T-helper 1 cell treated with Interleukin-12 subunit alpha and Interleukin-12 subunit beta and Interleukin-4 antibody, amounts not matched to agents 30 ng/mL and 1 ng/mL, for 36 hours (primary cell): ENCODE measurements at regions not wholly inside any gene's neighbourhood (a gene's known extent, or its start where the extent isn't known, plus 50 kb on each side); places are given as distances from the start of the nearest gene placed in this dataset.
"Not testable (repeated sequence)": the region's sequence is repeated elsewhere in the genome, so short reads cannot be mapped to it uniquely, and the experiment has no call there.

ENCODE experiments used
- intact Hi-C: fragments of 100-400 bp; cut with micrococcal nuclease; formaldehyde crosslinking; loops from one replicate; pipeline ENCODE4 v1.15.1; 2024

DNA sequence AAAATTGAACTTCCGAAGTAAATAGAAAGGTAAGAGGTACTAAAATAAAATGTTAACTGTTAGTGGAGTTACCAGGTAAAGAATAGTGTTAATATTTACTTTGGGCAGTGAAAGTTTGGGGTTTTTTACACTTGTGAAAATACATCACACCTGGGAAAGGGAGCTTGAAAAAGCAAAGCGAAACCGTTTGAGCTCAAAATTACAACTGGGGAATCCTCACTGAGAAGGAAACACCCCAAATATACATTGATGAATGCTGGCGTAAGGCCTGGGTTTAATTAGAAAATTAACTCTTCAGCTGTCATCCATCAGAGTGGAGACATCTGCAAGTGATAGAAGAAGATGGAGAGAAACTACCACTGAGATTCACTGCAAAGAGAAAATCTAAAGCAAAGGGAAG, 1153.0 kb downstream of the SLITRK5 start:
- intact Hi-C loops: no loop called here

DNA sequence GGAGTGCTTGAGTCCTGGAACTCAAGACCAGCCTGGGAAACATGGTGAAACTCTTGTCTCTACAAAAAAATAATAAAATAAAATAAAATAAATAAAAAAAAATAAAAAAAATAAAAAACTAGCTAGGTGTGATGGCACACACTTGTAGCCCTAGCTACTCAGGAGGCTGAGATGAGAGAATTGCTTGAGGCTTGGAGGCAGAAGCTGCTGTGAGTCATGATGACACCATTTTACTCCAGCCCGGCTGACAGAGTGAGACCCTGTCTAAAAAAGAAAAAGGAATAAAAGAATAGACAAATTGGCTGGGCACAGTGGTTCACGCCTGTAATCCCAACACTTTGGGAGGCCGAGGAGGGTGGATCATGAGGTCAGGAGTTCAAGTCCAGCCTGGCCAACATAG, 1168.9 kb downstream of the SLITRK5 start:
- intact Hi-C loops: no loop called here

DNA sequence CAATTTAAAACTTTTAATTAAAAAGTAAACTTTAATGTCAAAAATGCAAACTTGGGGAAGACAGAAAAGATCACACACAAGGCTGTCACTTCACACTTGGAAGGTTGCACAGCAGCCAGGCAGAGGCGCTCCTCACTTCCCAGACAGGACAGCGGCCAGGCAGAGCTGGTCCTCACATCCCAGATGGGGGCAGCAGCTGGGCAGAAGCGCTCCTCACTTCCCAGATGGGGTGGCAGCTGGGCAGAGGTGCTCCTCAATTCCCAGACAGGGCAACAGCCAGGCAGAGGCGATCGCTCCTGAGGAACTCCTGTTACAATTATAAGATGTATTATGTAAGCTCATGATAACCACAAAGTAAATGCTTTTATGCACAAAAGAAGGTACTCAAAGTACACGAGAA, 1181.1 kb downstream of the SLITRK5 start:
- intact Hi-C loops: not testable (repeated sequence)

DNA sequence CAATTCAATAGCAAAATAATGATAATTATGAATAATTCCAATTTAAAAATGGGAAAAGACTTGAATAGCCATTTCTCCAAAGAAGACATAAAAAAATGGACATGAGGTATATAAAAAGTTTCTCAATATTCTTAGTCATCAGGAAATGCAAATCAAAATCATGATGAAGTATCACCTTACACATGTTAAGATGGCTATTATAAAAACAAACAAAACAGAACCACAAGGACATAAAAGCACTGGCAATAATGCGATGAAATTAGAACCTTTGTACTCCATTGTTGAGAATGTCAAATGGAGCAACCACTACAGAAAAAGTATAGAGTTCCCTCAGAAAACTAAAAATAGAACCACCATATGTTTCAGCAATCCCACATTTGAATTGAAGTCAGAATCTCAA, 1186.1 kb downstream of the SLITRK5 start:
- intact Hi-C loops: no loop called here

DNA sequence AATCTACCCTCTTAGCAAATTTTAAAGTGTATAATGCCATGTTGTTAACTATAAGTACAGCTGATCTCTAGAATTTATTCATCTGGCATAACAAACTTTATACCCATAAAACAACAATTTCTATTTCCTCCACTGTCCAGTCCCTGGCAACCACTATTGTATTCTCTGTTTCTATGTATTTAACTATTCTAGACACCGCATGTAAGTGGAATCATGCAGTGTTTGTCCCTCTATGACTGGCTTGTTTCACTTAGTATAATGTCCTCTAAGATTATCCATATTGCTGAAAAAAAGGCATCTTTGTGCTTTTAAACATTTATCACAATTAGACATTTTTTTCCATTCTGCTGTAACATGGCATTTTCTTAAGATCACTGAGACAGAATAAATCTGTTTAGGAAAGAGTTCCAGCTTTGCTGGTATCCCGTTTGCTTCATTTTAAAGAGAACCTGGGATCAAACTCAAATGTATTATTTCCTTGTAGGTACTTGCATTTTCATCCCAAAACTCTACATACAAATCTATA, 1191.0 kb downstream of the SLITRK5 start:
- intact Hi-C loops: no loop called here

DNA sequence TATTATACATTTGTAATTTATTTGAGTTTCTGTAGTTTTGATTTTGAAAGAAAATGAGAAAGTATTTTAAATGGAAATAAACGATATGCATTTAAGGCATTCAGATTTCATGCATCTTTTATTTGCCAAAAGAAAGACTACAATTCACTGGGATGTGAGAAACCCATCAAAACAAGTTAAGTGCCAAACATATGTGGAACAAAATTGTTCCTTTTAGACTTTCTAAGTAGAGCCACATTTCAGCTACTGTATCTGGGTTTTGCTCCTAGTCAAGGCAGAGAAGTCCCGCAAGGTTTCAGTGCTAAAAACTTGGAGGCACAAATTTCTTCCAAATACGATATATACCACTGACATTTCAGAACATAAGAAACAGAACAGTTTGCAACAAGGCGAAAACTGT, 1191.9 kb downstream of the SLITRK5 start:
- intact Hi-C loops: no loop called here

DNA sequence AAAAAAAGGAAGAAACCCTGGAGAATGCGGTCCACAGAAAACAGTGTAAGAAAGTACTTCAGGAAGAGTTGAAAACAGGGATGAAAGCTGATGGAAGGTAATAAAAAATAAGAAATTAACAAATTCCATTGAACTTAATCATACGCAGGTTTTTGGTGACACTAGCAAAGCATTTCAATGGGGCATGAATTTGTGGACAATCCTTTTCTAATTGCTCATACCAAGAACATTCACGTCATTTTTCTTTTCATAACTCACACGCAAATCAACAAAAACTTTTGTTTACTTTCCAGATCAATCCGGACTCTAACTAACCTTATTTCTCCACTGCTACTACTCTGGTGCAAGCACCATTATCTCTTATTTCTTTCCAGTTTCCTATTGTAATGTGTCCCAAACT, 1195.0 kb downstream of the SLITRK5 start:
- intact Hi-C loops: no loop called here

DNA sequence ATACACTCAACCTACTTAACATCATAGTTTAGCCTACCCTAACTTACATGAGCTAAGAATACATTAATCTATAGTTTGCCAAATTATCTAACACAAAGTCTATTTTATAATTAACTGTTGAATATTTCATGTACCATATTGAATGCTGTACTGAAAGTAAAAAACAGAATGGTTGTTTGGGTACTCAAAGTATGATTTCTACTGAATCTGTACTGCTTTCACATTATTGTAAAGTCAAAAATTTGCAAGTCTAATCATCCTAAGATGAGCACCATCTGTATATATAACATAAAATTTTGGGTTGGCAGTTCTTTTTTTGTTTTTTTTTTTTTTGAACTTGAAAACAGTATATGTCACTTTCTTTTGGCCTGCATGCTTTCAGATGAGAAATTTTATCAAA, 1212.6 kb downstream of the SLITRK5 start:
- intact Hi-C loops: no loop called here

DNA sequence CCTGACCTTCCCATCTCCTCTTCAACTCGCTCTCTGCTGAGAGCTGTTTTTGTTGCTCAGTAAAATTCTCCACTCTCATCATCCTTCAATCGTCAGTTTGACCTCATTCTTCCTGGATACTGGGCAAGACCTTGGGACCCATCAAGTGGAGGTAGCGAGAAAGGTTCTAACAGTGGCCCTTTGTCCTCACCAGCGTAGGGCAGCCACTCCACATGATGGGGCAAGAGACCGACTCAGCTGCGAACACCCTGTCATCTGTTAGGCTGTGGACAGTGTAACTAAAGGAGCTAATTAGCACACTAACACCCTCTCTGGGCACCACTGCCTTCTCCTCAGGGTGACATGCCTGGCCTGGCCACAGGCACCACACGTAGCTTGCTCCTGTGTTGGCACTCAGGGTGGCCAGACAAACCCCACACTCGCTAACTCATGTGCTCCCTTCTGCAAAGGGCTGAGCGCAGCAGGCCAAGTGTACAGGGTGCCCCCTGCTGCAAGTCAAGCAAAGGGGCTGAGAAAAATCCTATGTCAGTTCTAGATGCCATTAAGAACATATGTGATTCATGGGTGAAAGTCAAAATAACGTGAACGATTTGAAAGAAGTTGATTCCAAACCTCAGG, 1216.0 kb downstream of the SLITRK5 start:
- intact Hi-C loops: no loop called here

DNA sequence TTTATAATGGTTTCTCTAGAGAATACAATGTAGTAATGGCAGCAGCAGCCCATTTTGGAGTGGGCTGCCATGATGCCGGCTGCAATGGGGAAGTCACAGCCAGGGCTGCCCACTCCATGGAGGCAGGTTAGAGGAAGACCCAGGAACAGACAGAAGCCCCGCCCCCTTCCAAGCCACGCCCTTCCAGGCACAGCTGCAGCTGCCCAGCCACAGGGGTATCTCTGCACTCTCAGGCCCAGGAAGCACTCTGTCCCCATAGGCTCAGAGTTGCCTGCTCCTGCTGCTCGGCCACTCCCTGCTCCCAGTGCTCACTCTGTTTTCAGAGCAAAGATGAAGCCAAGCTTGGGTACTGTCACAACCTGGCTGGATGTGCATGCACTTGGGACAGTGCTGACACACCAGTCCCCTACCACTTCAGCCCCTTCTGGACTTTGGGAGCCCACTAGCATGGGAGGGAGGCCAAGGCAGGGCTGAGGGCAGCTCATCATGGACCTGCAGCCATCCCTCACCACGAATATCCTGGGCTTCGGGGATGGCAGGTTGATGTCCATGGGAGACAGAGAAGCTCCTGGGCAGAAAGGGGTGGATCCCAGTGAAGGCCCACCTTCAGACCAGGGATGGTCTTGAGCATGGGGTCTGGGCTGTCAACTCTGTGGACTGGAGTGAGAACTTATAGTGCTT, 1224.2 kb downstream of the SLITRK5 start:
- intact Hi-C loops: no loop called here

DNA sequence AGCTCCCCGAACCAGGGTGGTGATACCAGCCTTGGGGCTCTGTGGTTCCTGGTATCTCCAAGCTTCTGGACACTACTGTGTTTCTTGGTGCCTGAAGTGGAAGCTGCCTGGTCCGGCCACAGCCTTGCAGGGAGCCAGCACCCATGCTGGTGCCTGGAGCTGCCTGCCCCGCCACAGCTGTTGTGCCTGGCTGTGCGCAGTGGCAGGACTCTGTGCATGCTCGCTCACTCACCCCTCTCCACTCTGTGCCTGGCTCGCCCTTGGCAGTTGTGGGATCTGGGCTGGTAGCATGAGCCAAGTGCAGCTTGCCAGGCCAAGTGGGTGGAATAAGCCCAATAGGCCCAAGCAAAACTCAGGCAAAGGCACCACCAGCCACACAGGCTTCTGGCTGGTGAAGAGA, 1225.3 kb downstream of the SLITRK5 start:
- intact Hi-C loops: no loop called here

DNA sequence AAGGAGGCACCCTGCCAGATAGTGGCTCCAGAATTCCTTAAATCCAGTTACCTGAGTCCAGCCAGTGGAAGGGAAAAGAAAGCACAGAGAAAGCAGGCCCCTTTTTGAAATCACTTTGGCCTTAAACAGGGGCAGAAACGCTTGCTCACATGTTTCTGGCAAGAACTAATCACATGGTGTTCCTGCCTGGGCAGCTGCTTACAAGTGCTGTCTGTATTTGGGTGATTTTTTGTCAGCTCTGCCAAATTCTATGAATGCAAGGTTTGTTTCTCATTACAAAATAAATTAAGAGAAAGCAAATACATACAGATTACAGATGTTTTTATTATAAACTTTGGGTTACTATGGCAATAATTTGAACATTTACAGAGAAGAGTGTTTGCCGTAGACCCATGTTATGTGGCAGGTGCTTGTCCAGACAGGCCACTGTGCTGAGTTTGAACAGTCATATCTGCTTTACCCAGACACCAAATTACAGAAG, 1237.8 kb downstream of the SLITRK5 start:
- intact Hi-C loops: no loop called here

DNA sequence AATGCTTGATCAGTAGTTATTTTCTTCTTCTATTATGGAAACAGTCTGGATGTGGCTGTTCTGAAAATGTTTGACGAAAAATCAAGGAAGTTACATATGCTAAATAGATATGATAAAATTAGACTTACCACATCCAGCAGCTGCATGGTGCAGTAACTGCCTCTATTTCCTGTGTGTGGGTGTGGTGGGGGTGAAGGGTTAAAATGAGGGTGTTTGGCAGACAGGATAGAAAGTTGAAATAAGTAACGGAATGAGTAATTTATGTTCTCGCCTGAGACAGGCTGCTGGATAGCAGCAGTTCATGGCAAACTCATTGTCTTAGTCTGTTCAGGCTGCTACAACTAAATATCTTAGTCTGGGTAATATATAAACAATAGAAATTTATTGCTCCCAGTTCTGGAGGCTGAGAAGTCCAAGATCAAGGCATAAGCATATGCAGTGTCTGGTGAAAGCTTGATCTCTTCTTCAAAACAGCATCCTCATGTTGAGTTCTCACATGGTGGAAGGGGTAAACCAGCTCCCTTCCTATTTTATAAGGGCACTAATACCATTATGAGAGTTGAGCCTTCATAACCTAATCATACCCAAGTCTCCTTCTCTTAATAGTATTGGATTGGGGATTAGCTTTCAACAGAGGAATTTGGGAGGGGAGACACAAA, 1248.9 kb downstream of the SLITRK5 start:
- intact Hi-C loops: loop anchor here (1.0 to 2.0 kb wide), 2 partner anchors 13 to 297 kb away; no protein-coding TSS in a partner anchor

DNA sequence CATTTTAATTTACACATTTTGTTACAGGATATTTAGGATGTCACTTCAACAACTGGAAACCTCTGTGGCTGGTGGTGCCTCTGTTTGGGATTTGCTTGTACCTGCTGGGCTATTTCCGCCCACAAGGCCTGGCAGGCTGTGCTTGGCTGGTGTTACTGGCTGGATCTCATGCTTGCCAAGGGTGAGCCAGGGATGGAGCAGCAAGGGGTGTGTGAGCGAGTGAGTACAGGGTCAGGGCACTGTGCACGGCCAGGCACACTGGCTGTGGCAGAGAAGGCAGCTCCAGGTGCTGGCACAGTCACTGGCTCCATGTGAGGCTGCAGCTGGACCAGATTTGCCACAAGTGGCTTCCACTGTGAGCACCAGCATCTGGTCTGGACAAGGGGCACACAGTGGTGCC, 1254.8 kb downstream of the SLITRK5 start:
- intact Hi-C loops: no loop called here

DNA sequence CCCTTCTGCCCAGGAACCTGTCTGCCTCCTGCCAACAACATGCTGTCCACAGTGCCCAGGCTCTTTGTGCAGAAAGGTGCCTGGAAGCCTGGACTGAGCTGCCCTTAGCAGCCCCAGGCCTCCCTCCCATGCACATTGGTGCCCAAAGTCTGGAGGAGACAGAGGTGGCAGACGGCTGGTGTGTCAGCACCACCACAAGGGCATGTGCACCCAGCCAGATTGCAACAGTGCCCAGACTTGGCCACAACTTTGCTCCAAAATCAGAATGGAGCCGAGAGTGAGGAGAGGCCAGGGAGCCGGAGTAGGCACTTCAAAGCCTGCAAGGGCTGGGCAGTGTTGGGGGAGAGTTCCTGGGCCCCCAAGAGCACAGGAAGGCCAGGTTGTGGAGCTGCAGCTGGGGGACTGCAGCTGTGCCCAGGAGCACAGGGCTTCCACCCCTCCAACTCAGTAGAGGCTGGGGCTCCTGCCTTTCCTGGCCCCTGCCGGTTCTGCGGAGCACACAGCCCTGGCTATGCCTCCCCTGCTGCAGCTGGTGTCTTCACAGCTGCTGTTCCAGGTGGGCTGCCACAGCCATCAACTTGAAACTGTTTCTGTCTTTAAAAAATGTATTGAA, 1255.8 kb downstream of the SLITRK5 start:
- intact Hi-C loops: no loop called here

DNA sequence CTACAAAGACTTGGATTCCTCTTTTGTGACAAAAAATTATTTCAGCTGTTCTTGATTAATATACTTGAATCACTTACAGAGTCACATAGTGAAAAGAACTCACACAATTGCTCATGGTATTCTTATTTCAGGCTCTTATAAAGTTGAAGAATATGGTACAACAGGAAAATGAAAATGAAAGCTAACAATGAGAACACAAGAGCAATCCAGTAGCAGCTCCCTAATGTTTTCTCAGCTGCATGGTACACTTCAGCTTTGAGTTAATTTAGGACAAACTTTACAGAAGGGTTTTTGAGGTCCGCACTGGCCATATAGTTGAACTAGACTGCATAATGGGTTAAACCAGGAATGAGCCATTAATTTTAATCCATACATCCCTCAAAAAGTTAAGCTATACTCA, 1261.8 kb downstream of the SLITRK5 start:
- intact Hi-C loops: loop anchor here (1.0 kb wide), 1 partner anchor 13 kb away; no protein-coding TSS in a partner anchor

DNA sequence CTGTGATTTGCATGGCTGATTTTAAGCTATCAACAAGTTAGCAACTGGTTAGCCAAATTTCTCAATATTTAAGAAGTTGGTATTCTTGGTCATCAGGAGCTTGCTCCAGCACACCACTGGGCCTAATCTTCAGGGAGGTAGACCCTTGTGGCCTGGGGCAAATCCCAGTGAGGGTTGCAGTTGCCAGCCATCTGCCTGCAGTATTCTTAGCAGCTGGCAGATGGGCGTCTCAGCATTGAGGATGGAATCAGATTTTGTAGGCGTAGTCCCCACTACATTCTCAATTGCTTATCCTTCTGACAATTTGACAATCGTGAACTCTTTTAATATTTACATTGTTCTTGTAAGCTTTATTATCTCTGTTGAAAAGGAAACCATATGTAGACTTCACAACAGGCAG, 1266.2 kb downstream of the SLITRK5 start:
- intact Hi-C loops: no loop called here

DNA sequence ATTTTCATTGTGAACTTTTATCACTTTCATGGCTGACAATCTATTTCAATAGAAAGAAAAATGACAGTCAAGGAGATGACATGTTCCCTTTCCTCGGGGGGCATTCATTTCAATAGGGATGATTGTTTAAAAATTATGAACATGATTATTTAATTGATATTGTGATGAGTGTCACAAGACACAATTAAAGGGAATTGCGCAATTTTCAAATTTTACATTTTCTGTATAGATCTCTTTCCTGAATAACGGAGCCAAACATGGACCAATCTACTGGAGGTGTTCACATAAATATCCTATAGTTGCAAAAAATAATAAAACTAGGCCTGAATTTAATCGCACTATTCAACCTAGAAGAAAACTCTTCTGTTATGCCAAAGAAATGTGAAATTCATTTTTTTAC, 1274.6 kb downstream of the SLITRK5 start:
- intact Hi-C loops: no loop called here

DNA sequence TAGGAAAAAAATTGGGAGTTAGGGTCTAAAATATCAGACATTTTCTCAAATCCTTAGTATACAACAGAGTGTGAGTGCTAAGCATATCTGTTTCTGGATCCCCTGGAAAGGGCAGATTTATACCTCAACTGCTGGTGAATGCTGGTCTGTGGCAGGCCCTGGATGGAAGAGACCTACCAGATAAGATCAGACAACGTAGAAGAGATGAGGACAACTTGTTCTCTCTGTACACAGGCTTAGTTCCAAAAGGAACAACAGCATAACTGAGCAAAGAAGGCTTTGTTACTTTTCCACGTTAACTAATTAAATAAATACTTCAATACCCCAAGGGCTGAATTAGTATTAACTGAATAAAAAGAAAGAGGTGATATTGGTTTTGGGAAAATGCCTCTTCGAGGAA, 1277.3 kb downstream of the SLITRK5 start:
- intact Hi-C loops: no loop called here

DNA sequence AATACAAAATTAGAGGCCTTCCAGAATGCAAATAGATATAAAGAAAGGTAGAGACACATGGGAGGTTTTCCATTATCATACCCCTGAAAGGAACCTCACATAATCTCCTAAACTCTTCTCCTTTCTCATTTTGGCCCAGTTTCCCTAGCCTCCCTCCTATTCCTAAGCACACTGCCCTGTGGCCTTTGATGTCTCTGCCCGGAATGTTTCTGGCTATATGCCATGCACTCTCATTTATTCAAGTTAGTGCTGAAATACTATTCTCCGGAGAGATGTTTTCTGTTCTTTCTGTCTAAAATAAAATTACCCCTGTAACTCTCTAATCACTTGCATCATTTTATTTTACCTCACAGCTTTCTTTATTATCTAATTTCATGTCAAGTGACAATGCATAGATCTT, 1287.7 kb downstream of the SLITRK5 start:
- intact Hi-C loops: no loop called here

DNA sequence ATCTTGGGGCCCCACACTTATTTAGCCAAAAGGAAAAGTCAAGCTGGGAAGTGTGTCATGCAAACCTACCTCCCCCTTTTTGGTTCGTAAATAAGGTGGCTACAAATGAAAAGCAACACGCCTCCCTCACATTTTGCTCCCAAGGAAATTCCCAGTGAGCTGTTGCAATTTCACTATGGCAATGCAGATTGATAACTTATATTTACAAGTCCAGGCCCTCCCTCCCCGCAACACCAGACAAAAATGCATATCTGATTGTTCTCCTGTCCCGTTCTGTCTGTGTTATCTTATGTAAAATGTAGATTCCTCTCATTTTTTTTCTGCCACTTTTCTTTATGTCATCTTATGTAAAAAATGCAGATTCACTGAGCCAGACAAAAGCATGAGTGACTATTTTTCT, 1305.3 kb downstream of the SLITRK5 start:
- intact Hi-C loops: no loop called here

DNA sequence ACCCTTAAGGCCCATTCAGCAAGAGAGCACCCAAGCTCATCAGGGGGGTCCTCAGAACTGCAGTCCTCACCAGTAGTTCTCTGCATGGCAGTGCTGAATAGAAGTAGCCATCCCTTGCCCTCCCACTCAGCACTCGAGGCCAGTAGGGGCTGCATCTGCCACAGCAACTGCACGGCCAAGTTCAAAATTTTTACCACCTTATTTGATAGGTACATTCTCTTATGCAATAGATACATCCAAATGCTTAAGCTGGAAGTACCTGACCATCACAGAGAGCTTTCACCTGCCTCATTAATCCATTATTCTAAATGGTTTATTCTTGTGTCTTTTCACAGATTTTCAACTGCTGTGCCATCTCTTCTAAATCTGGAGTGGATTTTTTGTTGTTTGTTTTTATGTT, 1307.4 kb downstream of the SLITRK5 start:
- intact Hi-C loops: no loop called here
